Heart left ventricle (tissue), 16 donors: ENCODE measurements at regions not wholly inside any gene's neighbourhood (a gene's known extent, or its start where the extent isn't known, plus 50 kb on each side); places are given as distances from the start of the nearest gene placed in this dataset.
"Not testable (repeated sequence)": the region's sequence is repeated elsewhere in the genome, so short reads cannot be mapped to it uniquely, and the experiment has no call there.

Source experiments
- ATAC-seq, 4 donors: fragments of 200-7000 bp; cut with Tn5 transposase; one replicate each; pipeline ENCODE4 v1.9.1; 2020 to 2022; ENCODE audit warnings: moderate library complexity in 4 of 4, mild to moderate bottlenecking in 3 of 4, moderate number of reproducible peaks in 1 of 4
- DNase-seq, 5 donors: peaks; one replicate each; pipeline ENCODE4 v3.0.0-alpha.2; 2020
- H3K27ac ChIP-seq, 12 donors: fragments of 200-600 bp; sonication (generic) in 4 of 12; one replicate each; pipeline versions ENCODE4 v1.5.0 to v1.8.0; 2016 to 2022; ENCODE audit warnings: mild to moderate bottlenecking in 2 of 12
- H3K27me3 ChIP-seq, 9 donors: fragments of 200-600 bp; sonication (generic) in 2 of 9; one replicate each; pipeline versions ENCODE4 v1.5.1 to v1.8.0; 2016 to 2022; ENCODE audit warnings: mild to moderate bottlenecking in 3 of 9
- H3K36me3 ChIP-seq, 9 donors: fragments of 200-600 bp; sonication (generic) in 2 of 9; one replicate each; pipeline versions ENCODE4 v1.5.0 to v1.8.0; 2018 to 2022; ENCODE audit warnings: mild to moderate bottlenecking in 2 of 9
- H3K4me1 ChIP-seq, 12 donors: fragments of 200-600 bp; sonication (generic) in 4 of 12; one replicate each; pipeline versions ENCODE4 v1.5.0 to v1.8.0; 2016 to 2022; ENCODE audit warnings: mild to moderate bottlenecking in 3 of 12
- H3K4me3 ChIP-seq, 12 donors: fragments of 200-600 bp; sonication (generic) in 4 of 12; one replicate each; pipeline versions ENCODE4 v1.5.0 to v1.8.0; 2017 to 2022; ENCODE audit warnings: mild to moderate bottlenecking in 9 of 12, moderate library complexity in 4 of 12
- H3K9me3 ChIP-seq, 12 donors: fragments of 200-600 bp; sonication (generic) in 4 of 12; one replicate each; pipeline versions ENCODE4 v1.5.0 to v1.8.0; 2016 to 2022; ENCODE audit warnings: mild to moderate bottlenecking in 1 of 12
- POLR2A ChIP-seq, 2 donors: fragments of 450-650 bp; IDR thresholded peaks; one replicate each; pipeline ENCODE4 v1.6.1; 2017; ENCODE audit warnings: antibody characterized with exemption in 2 of 2, mild to moderate bottlenecking in 2 of 2, moderate library complexity in 2 of 2
- WGBS, 4 donors: extraction: QIAGEN DNeasy Blood & Tissue Kit in 2 of 4; methylation state at CpG; one replicate each; pipeline versions ENCODE4 v1.1.5 to v1.1.7; 2013 to 2018; 5-methylcytosine and 5-hydroxymethylcytosine counted together
- intact Hi-C, 10 donors: fragments of 100-400 bp; cut with DNase I; formaldehyde crosslinking; loops; one replicate each; pipeline versions ENCODE4 v1.11.1 to v1.14.2; 2022
- TF ChIP-seq, protein P1 (sequence below), 12 donors: fragments of 200-600 bp; sonication (generic) in 4 of 12; IDR thresholded peaks; one replicate each; pipeline versions ENCODE4 v1.5.0 to v1.8.0; 2018 to 2022; ENCODE audit warnings: antibody characterized with exemption in 12 of 12, mild to moderate bottlenecking in 5 of 12
- donor health status: ischemic (EF 13 %, LVEDD 7.1; RV severe dilation, severe dysfunction).
- donor health status: healthy with polysubstance abuse.
- donor health status: DM: no; HTN: yes; CAD: no.
- donor health status: DM: no; HTN: no; CAD: no.
- donor health status: ischemic (EF 25% LVEDD 6.9; RV normal size, moderate dysfunction).
- donor health status: ischemic (EF 25% LVEDD 5.7; RV mildly dilated, moderate dysfunction).
- donor health status: healthy.
- donor health status: DM: yes; HTN: yes; CAD: no.
- donor health status: ischemic (EF 35%, LVEDD 5.7; RV mildly dilated, moderate dysfunction).
- donor health status: nonischemic (EF 11% LVEDD 7.7; RV severe dilation, severe dysfunction).
- donor health status: DM: yes; HTN: yes; CAD: no.
- donor health status: PGD.
- donor health status: ischemic (EF 29% LVEDD 5.4; RV normal size, mild dysfunction).
- donor health status: nonischemic (EF 23%, LVEDD 6.1; RV moderate dilation, normal function).

DNA sequence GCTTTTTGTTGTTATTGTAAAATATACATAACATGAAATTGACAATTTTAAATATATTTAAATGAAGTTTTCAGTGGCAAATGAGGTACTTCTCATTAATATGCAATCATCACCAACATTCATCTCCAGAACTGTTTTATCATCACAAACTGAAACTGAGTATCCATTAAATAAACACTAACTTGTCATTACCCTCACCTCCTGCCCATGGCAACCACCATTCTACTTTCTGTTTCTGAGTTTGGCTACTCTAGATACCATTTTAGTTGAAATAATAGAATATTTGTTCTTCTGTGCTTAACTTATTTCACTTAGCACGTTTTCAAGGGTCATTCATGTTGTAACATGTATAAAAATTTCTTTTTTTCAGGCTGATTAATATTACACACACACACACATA, 834.3 kb downstream of the PLOD2 start:
- Histone ChIP-seq H3K4me1 (no peaks in the 10 kb centered on the region), H3K9me3 (peaks cover 0 to 1% (median 0%) of the 10 kb centered on the region in 12 donors), H3K27me3 (no peaks in the 10 kb centered on the region), H3K27ac (no peak overlapping the region), H3K4me3 (no peak overlapping the region), H3K36me3 (no peaks in the 10 kb centered on the region)
- TF ChIP-seq, protein P1, sequence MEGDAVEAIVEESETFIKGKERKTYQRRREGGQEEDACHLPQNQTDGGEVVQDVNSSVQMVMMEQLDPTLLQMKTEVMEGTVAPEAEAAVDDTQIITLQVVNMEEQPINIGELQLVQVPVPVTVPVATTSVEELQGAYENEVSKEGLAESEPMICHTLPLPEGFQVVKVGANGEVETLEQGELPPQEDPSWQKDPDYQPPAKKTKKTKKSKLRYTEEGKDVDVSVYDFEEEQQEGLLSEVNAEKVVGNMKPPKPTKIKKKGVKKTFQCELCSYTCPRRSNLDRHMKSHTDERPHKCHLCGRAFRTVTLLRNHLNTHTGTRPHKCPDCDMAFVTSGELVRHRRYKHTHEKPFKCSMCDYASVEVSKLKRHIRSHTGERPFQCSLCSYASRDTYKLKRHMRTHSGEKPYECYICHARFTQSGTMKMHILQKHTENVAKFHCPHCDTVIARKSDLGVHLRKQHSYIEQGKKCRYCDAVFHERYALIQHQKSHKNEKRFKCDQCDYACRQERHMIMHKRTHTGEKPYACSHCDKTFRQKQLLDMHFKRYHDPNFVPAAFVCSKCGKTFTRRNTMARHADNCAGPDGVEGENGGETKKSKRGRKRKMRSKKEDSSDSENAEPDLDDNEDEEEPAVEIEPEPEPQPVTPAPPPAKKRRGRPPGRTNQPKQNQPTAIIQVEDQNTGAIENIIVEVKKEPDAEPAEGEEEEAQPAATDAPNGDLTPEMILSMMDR (IDR thresholded peaks at IDR 0.05), result no peak
- TF ChIP-seq POLR2A (IDR thresholded peaks at IDR 0.05), result no peak
- no peak for ATAC-seq
- intact Hi-C loops, result no loop called here
- DNase-seq, result no peak
- WGBS, 4 donors, result 35 to 72% (median 50%) methylated on average over 1 of the region's 1 CpG

DNA sequence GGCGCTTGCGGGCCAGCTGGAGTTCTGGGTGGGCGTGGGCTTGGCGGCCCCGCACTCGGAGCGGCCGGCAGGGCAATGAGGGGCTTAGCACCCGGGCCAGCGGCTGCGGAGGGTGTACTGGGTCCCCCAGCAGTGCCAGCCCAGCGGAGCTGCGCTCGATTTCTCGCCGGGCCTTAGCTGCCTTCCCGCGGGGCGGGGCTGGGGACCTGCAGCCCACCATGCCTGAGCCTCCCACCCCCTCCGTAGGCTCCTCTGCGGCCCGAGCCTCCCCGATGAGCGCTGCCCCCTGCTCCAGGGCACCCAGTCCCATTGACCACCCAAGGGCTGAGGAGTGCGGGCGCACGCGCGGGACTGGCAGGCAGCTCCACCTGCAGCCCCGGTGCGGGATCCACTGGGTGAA, 827.6 kb downstream of the PLOD2 start:
- H3K27me3 ChIP-seq, H3K36me3 ChIP-seq, intact Hi-C loops, H3K27ac ChIP-seq, ATAC-seq, H3K9me3 ChIP-seq, H3K4me1 ChIP-seq, DNase-seq, H3K4me3 ChIP-seq: not testable (repeated sequence)
- 80 to 93% (median 92%) methylated on average over 12 to 31 of the region's 31 CpGs for WGBS, 4 donors

DNA sequence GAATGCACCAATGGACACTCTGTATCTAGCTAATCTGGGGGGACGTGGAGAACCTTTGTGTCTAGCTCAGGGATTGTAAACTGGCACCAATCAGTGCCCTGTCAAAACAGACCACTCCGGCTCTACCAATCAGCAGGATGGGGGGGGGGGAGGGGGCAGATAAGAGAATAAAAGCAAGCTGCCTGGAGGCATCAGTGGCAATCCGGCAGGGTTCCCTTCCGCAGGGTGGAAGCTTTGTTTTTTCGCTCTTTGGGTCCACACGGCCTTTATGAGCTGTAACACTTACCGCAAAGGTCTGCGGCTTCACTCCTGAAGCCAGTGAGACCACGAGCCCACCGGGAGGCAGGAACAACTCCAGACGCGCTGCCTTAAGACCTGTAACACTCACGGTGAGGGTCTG, 827.1 kb downstream of the PLOD2 start:
- ATAC-seq (no peak), DNase-seq (no peak)
- Histone ChIP-seq H3K4me1 (no peaks in the 10 kb centered on the region), H3K4me3 (no peak overlapping the region), H3K9me3 (peaks cover 0 to 4% (median 0%) of the 10 kb centered on the region in 12 donors), H3K36me3 (no peaks in the 10 kb centered on the region), H3K27me3 (no peaks in the 10 kb centered on the region), H3K27ac (no peak overlapping the region)
- TF ChIP-seq POLR2A (IDR thresholded peaks at IDR 0.05), result no peak
- TF ChIP-seq, protein P1 (IDR thresholded peaks at IDR 0.05), result no peak
- intact Hi-C loops, result no loop called here
- 76 to 84% (median 81%) methylated on average over 13 of the region's 13 CpGs for WGBS, 4 donors

DNA sequence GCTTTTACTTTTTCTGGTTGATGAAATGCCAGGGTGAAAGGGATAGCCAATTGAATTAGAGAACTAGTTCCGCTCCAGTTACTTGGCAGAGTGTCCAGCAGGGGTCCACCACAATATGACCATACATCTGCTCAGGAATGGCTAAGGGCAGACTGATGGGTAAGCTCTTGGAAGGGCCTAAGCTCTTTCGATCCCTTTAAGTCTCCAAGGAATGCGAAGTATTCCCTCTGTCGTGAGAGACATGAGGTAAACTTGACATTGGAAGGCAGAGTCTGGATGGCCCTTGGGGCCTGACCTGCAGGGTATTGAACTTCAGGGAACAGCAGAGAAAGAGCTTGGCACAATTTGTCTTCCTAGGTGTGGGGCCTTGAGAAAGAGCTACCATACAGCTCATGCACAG, 805.8 kb downstream of the PLOD2 start:
- WGBS, 4 donors, result 70 to 80% (median 76%) methylated on average over 4 of the region's 4 CpGs
- Histone ChIP-seq H3K9me3 (peaks cover 0 to 57% (median 25%) of the 10 kb centered on the region in 12 donors), H3K27ac (no peak overlapping the region), H3K36me3 (no peaks in the 10 kb centered on the region), H3K27me3 (no peaks in the 10 kb centered on the region), H3K4me1 (no peaks in the 10 kb centered on the region), H3K4me3 (no peak overlapping the region)
- DNase-seq, result no peak
- ATAC-seq, result no peak
- TF ChIP-seq, protein P1 (IDR thresholded peaks at IDR 0.05), result no peak
- no peak for TF ChIP-seq POLR2A (IDR thresholded peaks at IDR 0.05)
- intact Hi-C loops, result no loop called here

DNA sequence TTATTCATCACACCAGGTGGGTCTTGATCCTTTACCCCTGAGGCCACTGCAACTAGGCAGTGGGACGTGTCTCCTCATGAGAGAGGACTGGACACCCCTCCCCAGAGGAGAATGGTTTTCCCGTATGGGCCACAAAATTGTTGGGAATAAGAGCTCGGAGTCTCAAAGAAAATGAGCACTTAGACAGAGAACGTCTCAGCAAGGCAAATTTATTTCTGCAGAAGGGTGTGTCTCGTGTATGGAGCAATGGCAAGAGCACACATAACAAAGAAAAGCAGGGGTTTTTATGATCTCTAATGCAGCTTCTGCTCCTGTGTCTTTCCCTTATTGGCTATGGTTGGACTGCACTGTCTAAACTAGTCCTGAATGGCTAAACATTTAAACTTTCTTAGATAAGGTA, 803.5 kb downstream of the PLOD2 start:
- intact Hi-C loops, result no loop called here
- ATAC-seq (no peak), DNase-seq (no peak)
- WGBS, 4 donors, result 73 to 94% (median 86%) methylated on average over 5 of the region's 5 CpGs
- Histone ChIP-seq H3K27me3 (no peaks in the 10 kb centered on the region), H3K9me3 (peaks cover 0 to 57% (median 25%) of the 10 kb centered on the region in 12 donors), H3K4me3 (no peak overlapping the region), H3K4me1 (no peaks in the 10 kb centered on the region), H3K27ac (no peak overlapping the region), H3K36me3 (no peaks in the 10 kb centered on the region)
- no peak for TF ChIP-seq POLR2A (IDR thresholded peaks at IDR 0.05)
- TF ChIP-seq, protein P1 (IDR thresholded peaks at IDR 0.05), result no peak
